OCI-LY3 (cell line): ENCODE measurements at regions not wholly inside any gene's neighbourhood (a gene's known extent, or its start where the extent isn't known, plus 50 kb on each side); places are given as distances from the start of the nearest gene placed in this dataset.

Experiments used
- H2AFZ ChIP-seq: fragments of 200-600, 300-600 bp; shearing (Covaris generic); 2 replicates; pipeline ENCODE4 v1.6.0; 2014; ENCODE audit warnings: antibody characterized with exemption, low read depth, low read length
- H3K27ac ChIP-seq: fragments of 200-600, 300-600 bp; sonication (generic); 2 replicates; pipeline ENCODE4 v1.5.1; 2014; ENCODE audit warnings: mild to moderate bottlenecking, low read length, moderate library complexity, mixed read lengths
- H3K27me3 ChIP-seq: fragments of 200-600, 300-600 bp; sonication (generic); 2 replicates; pipeline ENCODE4 v1.6.1; 2014; ENCODE audit warnings: low read depth, low read length, mixed read lengths
- H3K36me3 ChIP-seq: fragments of 200-600, 300-600 bp; sonication (generic); replicated peaks from 2 replicates; pipeline ENCODE3; 2014; ENCODE audit warnings: low read depth, low read length, mixed read lengths
- H3K4me1 ChIP-seq: fragments of 300-600, 200-600 bp; sonication (generic); 2 replicates; pipeline ENCODE4 v1.6.1; 2014; ENCODE audit warnings: low read length, mixed read lengths
- H3K4me2 ChIP-seq: fragments of 200-600, 300-600 bp; sonication (generic); 2 replicates; pipeline ENCODE4 v1.6.1; 2014; ENCODE audit warnings: low read length, mixed read lengths
- H3K4me3 ChIP-seq: fragments of 300-600, 200-600 bp; sonication (generic); 2 replicates; pipeline ENCODE4 v1.5.1; 2014; ENCODE audit warnings: antibody characterized with exemption, mild to moderate bottlenecking, low read length, moderate library complexity
- H3K79me2 ChIP-seq: fragments of 300-600, 200-600 bp; shearing (Covaris generic); 2 replicates; pipeline ENCODE4 v1.6.1; 2014; ENCODE audit warnings: mild to moderate bottlenecking, low read length, mixed read lengths
- H3K9ac ChIP-seq: fragments of 300-600, 200-600 bp; shearing (Covaris generic); 2 replicates; pipeline ENCODE4 v1.6.0; 2014; ENCODE audit warnings: mild to moderate bottlenecking, low read length, moderate library complexity
- H3K9me3 ChIP-seq: fragments of 200-600, 300-600 bp; shearing (Covaris generic); 2 replicates; pipeline ENCODE4 v1.6.1; 2014; ENCODE audit warnings: low read length, mixed read lengths; ENCODE audit not compliant: insufficient read depth
- H4K20me1 ChIP-seq: fragments of 200-600, 300-600 bp; sonication (generic); 2 replicates; pipeline ENCODE4 v1.6.1; 2016; ENCODE audit warnings: low read length, mixed read lengths; ENCODE audit not compliant: insufficient read depth
- CTCF ChIP-seq: fragments of 200-600, 300-600 bp; sonication (generic); IDR thresholded peaks from 2 replicates; pipeline ENCODE4 v1.5.1; 2014; ENCODE audit warnings: antibody characterized with exemption, low read length, low read depth
- EZH2phosphoT487 ChIP-seq: fragments of 200-600 bp; shearing (Covaris generic); IDR thresholded peaks from 2 replicates; pipeline ENCODE4 v1.6.1; 2018; ENCODE audit warnings: antibody characterized with exemption, mixed run types, low read depth

DNA sequence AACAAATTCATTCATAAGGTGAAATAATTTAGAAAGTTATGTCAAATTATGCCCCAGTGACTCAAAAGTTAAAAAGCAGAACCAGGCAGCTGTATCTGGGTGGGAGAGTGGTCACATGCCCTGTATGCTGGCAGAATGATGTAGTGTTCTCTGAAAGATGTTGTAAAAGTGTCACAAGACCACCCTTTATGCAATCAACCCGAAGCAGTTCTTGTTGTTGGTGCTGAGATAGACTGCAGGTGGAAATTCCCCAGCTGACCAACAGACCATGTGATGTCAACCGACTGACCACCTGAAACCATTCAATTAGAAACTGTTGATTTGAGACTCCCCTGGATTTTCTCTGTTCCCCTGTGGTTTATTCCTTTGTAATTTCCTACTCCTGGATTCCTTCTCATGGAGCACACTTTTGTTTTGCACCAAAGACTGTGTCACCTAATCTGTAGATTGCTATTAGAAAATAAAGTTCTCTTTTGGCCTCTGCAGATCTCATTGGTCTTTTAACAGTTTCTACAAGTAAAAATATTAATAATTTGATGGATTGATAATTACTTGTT, 1341.3 kb upstream of the LRRTM1 start:
- peak overlapping the region; percentile 30 for H3K4me2 ChIP-seq

GRCh38 chr2:81644189-81644588, 1339.6 kb upstream of the LRRTM1 start:
- H3K36me3 ChIP-seq, result no peaks in the 10 kb centered on the region
- H4K20me1 ChIP-seq, result no peaks in the 10 kb centered on the region
- no peaks in the 10 kb centered on the region for H3K27me3 ChIP-seq
- H2AFZ ChIP-seq, result no peak overlapping the region
- no peak overlapping the region for H3K4me2 ChIP-seq
- H3K27ac ChIP-seq, result no peak overlapping the region
- H3K9ac ChIP-seq, result no peak overlapping the region
- peaks cover 21% of the 10 kb centered on the region for H3K4me1 ChIP-seq
- H3K9me3 ChIP-seq, result no peaks in the 10 kb centered on the region
- TF ChIP-seq EZH2phosphoT487, result no peak
- TF ChIP-seq CTCF, result no peak
- no peaks in the 10 kb centered on the region for H3K79me2 ChIP-seq
- no peak overlapping the region for H3K4me3 ChIP-seq

More for the DNA sequence above, 1341.3 kb upstream of the LRRTM1 start:
- peaks cover 31% of the 10 kb centered on the region for H3K4me1 ChIP-seq
- no peaks in the 10 kb centered on the region for H3K9me3 ChIP-seq
- no peaks in the 10 kb centered on the region for H4K20me1 ChIP-seq
- no peak for TF ChIP-seq EZH2phosphoT487
- no peak for TF ChIP-seq CTCF
- H3K36me3 ChIP-seq, result no peaks in the 10 kb centered on the region
- H3K9ac ChIP-seq, result no peak overlapping the region
- no peak overlapping the region for H2AFZ ChIP-seq
- H3K79me2 ChIP-seq, result no peaks in the 10 kb centered on the region
- peak overlapping the region; percentile 58 for H3K27ac ChIP-seq
- no peaks in the 10 kb centered on the region for H3K27me3 ChIP-seq
- H3K4me3 ChIP-seq, result no peak overlapping the region

DNA sequence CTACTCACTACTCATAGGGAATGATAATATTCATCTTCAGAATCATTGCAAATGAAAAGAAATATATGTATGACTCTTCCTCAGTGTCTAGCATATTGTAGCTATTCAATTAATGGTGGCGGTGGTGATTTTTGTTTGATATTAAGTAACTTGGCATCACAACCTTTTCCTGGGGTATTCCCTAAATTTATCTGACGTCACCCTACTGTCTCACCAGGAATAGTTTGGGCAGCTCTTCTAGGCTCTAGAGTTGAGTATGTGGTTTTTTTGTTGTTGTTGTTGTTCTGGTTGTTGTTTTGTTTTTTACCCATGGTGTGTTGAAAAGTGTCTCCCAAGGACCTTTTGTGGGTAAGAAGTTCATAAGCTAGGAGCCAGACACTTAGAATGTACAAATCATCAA, 1320.3 kb upstream of the LRRTM1 start:
- peaks cover 5% of the 10 kb centered on the region; the same call in 1 of the 2 replicates for H3K9me3 ChIP-seq
- H3K36me3 ChIP-seq, result no peaks in the 10 kb centered on the region
- no peak overlapping the region for H2AFZ ChIP-seq
- H3K9ac ChIP-seq, result no peak overlapping the region
- no peaks in the 10 kb centered on the region for H3K79me2 ChIP-seq
- H3K27ac ChIP-seq, result no peak overlapping the region
- TF ChIP-seq CTCF, result no peak
- TF ChIP-seq EZH2phosphoT487, result no peak
- no peaks in the 10 kb centered on the region for H3K4me1 ChIP-seq
- no peaks in the 10 kb centered on the region for H4K20me1 ChIP-seq
- H3K4me3 ChIP-seq, result no peak overlapping the region
- no peak overlapping the region for H3K4me2 ChIP-seq
- no peaks in the 10 kb centered on the region for H3K27me3 ChIP-seq

DNA sequence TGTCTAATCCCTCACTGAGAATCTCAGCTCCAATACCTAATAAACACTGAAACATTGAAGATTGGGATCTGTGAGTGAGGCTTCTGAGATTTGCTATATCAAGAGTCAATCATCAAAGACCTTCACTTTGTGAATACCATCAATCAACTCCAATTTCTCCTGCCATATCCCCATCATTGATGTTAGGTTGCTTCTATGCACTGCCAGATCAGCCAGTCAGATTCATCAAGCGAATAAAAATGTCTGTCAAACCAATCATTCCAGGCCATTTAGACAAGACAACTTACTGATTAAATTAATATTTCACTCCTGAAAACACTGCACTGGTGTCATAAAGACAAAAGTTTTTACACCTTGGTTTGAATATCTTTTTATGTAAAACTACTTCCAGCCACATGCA, 1295.5 kb upstream of the LRRTM1 start:
- Histone ChIP-seq H4K20me1 (no peaks in the 10 kb centered on the region), H2AFZ (no peak overlapping the region), H3K27ac (no peak overlapping the region), H3K4me1 (no peaks in the 10 kb centered on the region), H3K27me3 (no peaks in the 10 kb centered on the region), H3K79me2 (no peaks in the 10 kb centered on the region), H3K36me3 (no peaks in the 10 kb centered on the region), H3K4me2 (no peak overlapping the region), H3K9ac (no peak overlapping the region), H3K9me3 (no peaks in the 10 kb centered on the region), H3K4me3 (no peak overlapping the region)
- no peak for TF ChIP-seq EZH2phosphoT487
- no peak for TF ChIP-seq CTCF
